Heart right ventricle (tissue), 16 donors: ENCODE measurements at regions not wholly inside any gene's neighbourhood (a gene's known extent, or its start where the extent isn't known, plus 50 kb on each side); places are given as distances from the start of the nearest gene placed in this dataset.

Experiments used
- ATAC-seq, 8 donors: fragments of 200-7000 bp; cut with Tn5 transposase; one replicate each; pipeline ENCODE4 v1.9.1; 2020; ENCODE audit warnings: mild to moderate bottlenecking in 8 of 8, moderate library complexity in 8 of 8, moderate number of reproducible peaks in 1 of 8
- DNase-seq, 2 donors: peaks; one replicate each; pipeline ENCODE4 v3.0.0-alpha.2; 2020
- H3K27ac ChIP-seq, 10 donors: fragments of 200-600 bp; sonication (generic) in 2 of 10; one replicate each; pipeline versions ENCODE4 v1.5.0 to v1.8.0; 2020 to 2022; ENCODE audit warnings: mild to moderate bottlenecking in 3 of 10
- H3K27me3 ChIP-seq, 7 donors: fragments of 200-600 bp; one replicate each; pipeline ENCODE4 v1.8.0; 2021 to 2022; ENCODE audit warnings: mild to moderate bottlenecking in 2 of 7
- H3K36me3 ChIP-seq, 9 donors: fragments of 200-600 bp; sonication (generic) in 1 of 9; one replicate each; pipeline versions ENCODE4 v1.5.0 to v1.8.0; 2020 to 2022; ENCODE audit warnings: mild to moderate bottlenecking in 2 of 9
- H3K4me1 ChIP-seq, 9 donors: fragments of 200-600 bp; sonication (generic) in 1 of 9; one replicate each; pipeline versions ENCODE4 v1.5.0 to v1.8.0; 2020 to 2022; ENCODE audit warnings: mild to moderate bottlenecking in 4 of 9
- H3K4me3 ChIP-seq, 10 donors: fragments of 200-600 bp; sonication (generic) in 2 of 10; one replicate each; pipeline versions ENCODE4 v1.5.0 to v1.8.0; 2020 to 2022; ENCODE audit warnings: mild to moderate bottlenecking in 7 of 10, moderate library complexity in 2 of 10
- H3K9me3 ChIP-seq, 11 donors: fragments of 200-600 bp in 10 of 11; sonication (generic) in 2 of 11; one replicate each; pipeline versions ENCODE4 v1.5.0 to v1.8.0; 2013 to 2022; ENCODE audit warnings: mild to moderate bottlenecking in 2 of 11, control low read depth in 1 of 11, moderate library complexity in 1 of 11
- WGBS, 2 donors: extraction: QIAGEN DNeasy Blood & Tissue Kit; methylation state at CpG; one replicate each; pipeline ENCODE4 v1.1.7; 2013; ENCODE audit warnings: inconsistent platforms in 1 of 2; 5-methylcytosine and 5-hydroxymethylcytosine counted together
- intact Hi-C, 10 donors: fragments of 100-400 bp; cut with DNase I; formaldehyde crosslinking; loops; one replicate each; pipeline versions ENCODE4 v1.11.1 to v1.14.2; 2022
- TF ChIP-seq, protein P1 (sequence below), 9 donors: fragments of 200-600 bp; sonication (generic) in 2 of 9; IDR thresholded peaks; one replicate each; pipeline versions ENCODE4 v1.5.0 to v1.8.0; 2021 to 2022; ENCODE audit warnings: antibody characterized with exemption in 9 of 9, mild to moderate bottlenecking in 5 of 9, moderate library complexity in 1 of 9
- donor health status: Arrhythmogenic right ventricular cardiomyopathy.
- donor health status: ischemic (EF 13 %, LVEDD 7.1; RV severe dilation, severe dysfunction).
- donor health status: healthy with polysubstance abuse.
- donor health status: DM: no; HTN: yes; CAD: no.
- donor health status: DM: no; HTN: no; CAD: no.
- donor health status: ischemic (EF 25% LVEDD 6.9; RV normal size, moderate dysfunction).
- donor health status: ischemic (EF 25% LVEDD 5.7; RV mildly dilated, moderate dysfunction).
- donor health status: healthy.
- donor health status: DM: yes; HTN: yes; CAD: no.
- donor health status: Ischemic cardiomyopathy.
- donor health status: ischemic (EF 35%, LVEDD 5.7; RV mildly dilated, moderate dysfunction).
- donor health status: nonischemic (EF 11% LVEDD 7.7; RV severe dilation, severe dysfunction).
- donor health status: DM: yes; HTN: yes; CAD: no.
- donor health status: PGD.
- donor health status: ischemic (EF 29% LVEDD 5.4; RV normal size, mild dysfunction).
- donor health status: nonischemic (EF 23%, LVEDD 6.1; RV moderate dilation, normal function).

DNA sequence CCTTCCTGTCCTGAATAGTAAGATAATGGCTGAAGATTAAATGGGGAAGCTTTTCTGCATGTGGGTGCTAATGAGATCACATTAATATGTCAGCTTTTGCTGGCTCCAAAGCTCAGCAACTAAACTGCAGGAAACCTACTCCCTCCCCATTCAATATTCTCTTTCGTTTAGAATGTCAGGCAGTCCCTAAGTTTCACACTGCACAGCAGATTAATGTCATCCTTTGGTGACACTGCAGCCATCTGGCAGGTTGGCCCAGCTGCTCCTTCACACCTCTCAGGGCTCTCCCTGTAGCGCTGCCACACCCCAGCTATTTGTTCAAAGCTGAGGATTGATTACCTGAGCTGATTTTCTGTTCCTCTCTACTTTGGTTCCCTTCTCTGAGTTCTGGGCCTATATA, 110.5 kb downstream of the KDR start:
- no peaks in the 10 kb centered on the region for H3K27me3 ChIP-seq
- no peaks in the 10 kb centered on the region for H3K36me3 ChIP-seq
- DNase-seq (no peak), ATAC-seq (no peak)
- no peaks in the 10 kb centered on the region for H3K4me1 ChIP-seq
- TF ChIP-seq, protein P1, sequence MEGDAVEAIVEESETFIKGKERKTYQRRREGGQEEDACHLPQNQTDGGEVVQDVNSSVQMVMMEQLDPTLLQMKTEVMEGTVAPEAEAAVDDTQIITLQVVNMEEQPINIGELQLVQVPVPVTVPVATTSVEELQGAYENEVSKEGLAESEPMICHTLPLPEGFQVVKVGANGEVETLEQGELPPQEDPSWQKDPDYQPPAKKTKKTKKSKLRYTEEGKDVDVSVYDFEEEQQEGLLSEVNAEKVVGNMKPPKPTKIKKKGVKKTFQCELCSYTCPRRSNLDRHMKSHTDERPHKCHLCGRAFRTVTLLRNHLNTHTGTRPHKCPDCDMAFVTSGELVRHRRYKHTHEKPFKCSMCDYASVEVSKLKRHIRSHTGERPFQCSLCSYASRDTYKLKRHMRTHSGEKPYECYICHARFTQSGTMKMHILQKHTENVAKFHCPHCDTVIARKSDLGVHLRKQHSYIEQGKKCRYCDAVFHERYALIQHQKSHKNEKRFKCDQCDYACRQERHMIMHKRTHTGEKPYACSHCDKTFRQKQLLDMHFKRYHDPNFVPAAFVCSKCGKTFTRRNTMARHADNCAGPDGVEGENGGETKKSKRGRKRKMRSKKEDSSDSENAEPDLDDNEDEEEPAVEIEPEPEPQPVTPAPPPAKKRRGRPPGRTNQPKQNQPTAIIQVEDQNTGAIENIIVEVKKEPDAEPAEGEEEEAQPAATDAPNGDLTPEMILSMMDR (IDR thresholded peaks at IDR 0.05): no peak
- H3K9me3 ChIP-seq: no peaks in the 10 kb centered on the region
- H3K4me3 ChIP-seq: no peak overlapping the region
- intact Hi-C loops: no loop called here
- WGBS, 2 donors: 58 to 59% methylated on average over 2 of the region's 2 CpGs
- no peak overlapping the region for H3K27ac ChIP-seq

DNA sequence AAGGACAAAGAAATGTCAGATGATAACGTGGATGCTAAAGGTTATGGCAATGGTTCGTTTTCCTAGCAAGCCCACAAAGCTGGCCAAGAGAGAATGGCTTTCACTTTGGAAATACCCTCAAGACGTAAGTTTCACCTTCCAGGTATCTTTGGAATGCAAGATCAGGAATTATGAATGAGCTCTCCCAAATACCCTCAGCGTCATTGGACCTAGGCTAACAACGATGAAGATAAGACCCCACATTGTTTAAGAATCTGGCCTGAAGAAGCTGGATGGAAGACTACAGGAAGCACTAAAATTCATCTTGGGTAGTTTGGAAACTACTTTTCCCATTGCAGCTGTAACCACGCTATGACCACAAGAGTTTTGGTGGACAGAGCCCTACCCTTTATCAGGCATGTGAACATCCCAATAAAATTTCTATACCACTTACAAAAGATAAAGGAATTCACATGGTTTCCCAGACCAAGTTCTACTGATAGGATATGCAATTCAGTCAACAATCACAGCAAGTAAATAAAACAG, 111.9 kb downstream of the KDR start:
- Histone ChIP-seq H3K9me3 (no peaks in the 10 kb centered on the region), H3K27me3 (no peaks in the 10 kb centered on the region), H3K4me1 (no peaks in the 10 kb centered on the region), H3K27ac (no peak overlapping the region), H3K4me3 (no peak overlapping the region), H3K36me3 (no peaks in the 10 kb centered on the region)
- intact Hi-C loops: no loop called here
- WGBS, 2 donors: 80 to 82% methylated on average over 6 of the region's 6 CpGs
- no peak for DNase-seq
- no peak for ATAC-seq
- TF ChIP-seq, protein P1 (IDR thresholded peaks at IDR 0.05): no peak

DNA sequence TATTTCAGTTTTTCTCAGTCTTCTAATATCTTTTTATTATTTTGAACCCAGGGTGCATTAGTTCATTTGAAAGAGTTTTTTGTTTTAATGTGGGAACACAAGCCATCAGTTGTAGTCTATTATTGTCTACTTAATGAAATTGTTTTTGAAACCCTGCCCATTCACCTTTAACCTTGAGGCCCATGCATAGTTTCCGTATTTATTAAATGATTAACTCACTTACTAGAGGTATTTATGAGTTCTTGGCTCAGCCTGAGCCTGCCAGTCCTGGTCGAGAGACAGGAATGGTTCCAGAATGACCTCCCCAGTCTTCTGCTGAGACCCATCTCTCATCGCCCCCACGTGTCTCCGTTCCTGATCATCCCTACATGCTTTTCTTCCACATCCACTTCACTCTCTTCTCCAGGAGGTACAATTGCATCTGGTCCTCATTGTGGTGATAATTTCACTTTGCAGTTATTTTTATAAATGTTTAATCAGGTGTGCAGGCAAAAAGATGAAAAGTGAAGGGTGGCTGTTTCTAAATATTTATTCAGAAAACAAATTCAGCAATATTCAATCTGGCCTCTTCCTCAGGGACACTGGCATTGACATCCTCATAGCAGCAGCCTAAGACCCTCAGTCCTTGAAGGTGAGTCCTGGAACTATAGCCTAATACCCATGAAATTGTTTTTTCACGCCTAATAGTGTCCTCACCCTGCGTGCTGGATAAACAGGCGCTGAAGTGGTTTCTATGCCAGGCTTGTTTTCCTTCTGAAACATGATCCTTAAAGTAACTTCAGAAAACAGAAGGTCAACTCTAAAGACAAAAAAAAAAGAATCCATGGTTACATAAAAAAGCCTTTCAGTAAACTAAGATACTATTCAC, 112.8 kb downstream of the KDR start:
- H3K9me3 ChIP-seq: no peaks in the 10 kb centered on the region
- no peak for DNase-seq
- intact Hi-C loops: no loop called here
- TF ChIP-seq, protein P1 (IDR thresholded peaks at IDR 0.05): no peak
- no peak overlapping the region for H3K4me3 ChIP-seq
- H3K4me1 ChIP-seq: no peaks in the 10 kb centered on the region
- H3K27ac ChIP-seq: no peak overlapping the region
- H3K27me3 ChIP-seq: no peaks in the 10 kb centered on the region
- ATAC-seq: no peak
- no peaks in the 10 kb centered on the region for H3K36me3 ChIP-seq
- 81% methylated on average over 8 of the region's 8 CpGs for WGBS, 2 donors

DNA sequence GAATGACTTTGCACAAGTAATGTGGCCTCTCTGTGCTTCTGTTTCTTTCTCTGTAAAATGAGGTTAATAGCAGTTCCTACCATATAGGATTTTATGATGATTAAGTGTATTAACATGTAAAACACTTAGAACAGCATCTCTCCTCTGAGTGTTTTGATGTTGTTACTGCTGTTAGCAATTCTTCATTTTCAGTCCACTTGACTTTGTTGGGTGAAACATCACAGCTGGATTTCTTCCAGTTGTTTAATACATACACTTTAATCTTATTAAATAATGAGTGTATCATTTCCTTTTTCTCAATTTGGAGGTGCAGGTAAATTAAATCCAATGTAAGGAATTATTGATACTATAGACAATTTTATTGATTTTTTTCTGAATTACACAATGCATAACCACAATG, 113.6 kb downstream of the KDR start:
- intact Hi-C loops: no loop called here
- Histone ChIP-seq H3K27me3 (no peaks in the 10 kb centered on the region), H3K4me1 (no peaks in the 10 kb centered on the region), H3K9me3 (no peaks in the 10 kb centered on the region), H3K4me3 (no peak overlapping the region), H3K27ac (no peak overlapping the region), H3K36me3 (no peaks in the 10 kb centered on the region)
- ATAC-seq (no peak), DNase-seq (no peak)
- TF ChIP-seq, protein P1 (IDR thresholded peaks at IDR 0.05): no peak
